Fibroblast of lung (primary cell): ENCODE measurements at regions not wholly inside any gene's neighbourhood (a gene's known extent, or its start where the extent isn't known, plus 50 kb on each side); places are given as distances from the start of the nearest gene placed in this dataset.

Source experiments
- DNase-seq, 2 donors: peaks; one replicate each; pipeline versions ENCODE4 v3.0.0 to v3.0.0-alpha.2; 2010; ENCODE audit warnings: low read depth in 2 of 2
- H2AFZ ChIP-seq: 2 replicates; pipeline ENCODE4 v1.5.1; 2012; ENCODE audit warnings: low read length, control low read depth, inconsistent platforms
- H3K27ac ChIP-seq: 2 replicates; pipeline ENCODE4 v1.5.1; 2011; ENCODE audit warnings: low read length, control low read depth; ENCODE audit not compliant: insufficient read depth
- H3K27me3 ChIP-seq: 2 replicates; pipeline ENCODE4 v1.5.1; 2011; ENCODE audit warnings: mild to moderate bottlenecking, low read length; ENCODE audit not compliant: control insufficient read depth, insufficient read depth
- H3K36me3 ChIP-seq: 2 replicates; pipeline ENCODE4 v1.5.1; 2011; ENCODE audit warnings: low read length; ENCODE audit not compliant: control insufficient read depth, insufficient read depth
- H3K4me1 ChIP-seq: 2 replicates; pipeline ENCODE4 v1.5.1; 2011; ENCODE audit warnings: low read length; ENCODE audit not compliant: control insufficient read depth, insufficient read depth; ENCODE audit errors: extremely low read depth
- H3K4me2 ChIP-seq: 2 replicates; pipeline ENCODE4 v1.5.1; 2011; ENCODE audit warnings: low read length, control low read depth; ENCODE audit not compliant: insufficient read depth; ENCODE audit errors: extremely low read depth
- H3K4me3 ChIP-seq, 4 experiments: fragments of 200-600 bp in 1 of 4; sonication (generic) in 1 of 4; replicated peaks in 1 of 4; 2 replicates each; pipeline ENCODE4 v1.5.1; 2011 to 2016; ENCODE audit warnings: low read length in 4 of 4, low read depth in 3 of 4, mild to moderate bottlenecking in 3 of 4, control low read depth in 2 of 4, inconsistent platforms in 1 of 4, mixed read lengths in 1 of 4; ENCODE audit not compliant: insufficient read depth in 1 of 4; ENCODE audit errors: control extremely low read depth in 1 of 4
- H3K79me2 ChIP-seq: 2 replicates; pipeline ENCODE4 v1.5.1; 2012; ENCODE audit warnings: mild to moderate bottlenecking, low read length, inconsistent platforms; ENCODE audit not compliant: control insufficient read depth, insufficient read depth
- H3K9ac ChIP-seq: 2 replicates; pipeline ENCODE4 v1.5.1; 2011; ENCODE audit warnings: mild to moderate bottlenecking, low read length, control low read depth; ENCODE audit not compliant: insufficient read depth
- H3K9me3 ChIP-seq: 2 replicates; pipeline ENCODE4 v1.5.1; 2012; ENCODE audit warnings: low read depth, low read length; ENCODE audit not compliant: control insufficient read depth, insufficient read depth
- H4K20me1 ChIP-seq: 2 replicates; pipeline ENCODE4 v1.5.1; 2011; ENCODE audit warnings: low read length; ENCODE audit not compliant: control insufficient read depth, insufficient read depth; ENCODE audit errors: extremely low read depth
- EZH2 ChIP-seq: IDR thresholded peaks from 2 replicates; pipeline ENCODE4 v1.5.1; 2012; ENCODE audit warnings: low read length, control low read depth, mild to moderate bottlenecking; ENCODE audit errors: missing control alignments
- TF ChIP-seq, protein P1 (sequence below), 2 donors: IDR thresholded peaks in 1 of 2; conservative IDR thresholded peaks in 1 of 2; 1 replicate in 1 of 2; 2 replicates in 1 of 2; pipeline ENCODE4 v1.5.1; 2011 to 2012; ENCODE audit warnings: low read length in 2 of 2, control low read depth in 1 of 2, inconsistent platforms in 1 of 2, low read depth in 1 of 2, mild to moderate bottlenecking in 1 of 2

- no peak overlapping the region for H3K9ac ChIP-seq
- no peak overlapping the region for H3K4me3 ChIP-seq
- no peaks in the 10 kb centered on the region for H3K4me1 ChIP-seq
- TF ChIP-seq, protein P1, sequence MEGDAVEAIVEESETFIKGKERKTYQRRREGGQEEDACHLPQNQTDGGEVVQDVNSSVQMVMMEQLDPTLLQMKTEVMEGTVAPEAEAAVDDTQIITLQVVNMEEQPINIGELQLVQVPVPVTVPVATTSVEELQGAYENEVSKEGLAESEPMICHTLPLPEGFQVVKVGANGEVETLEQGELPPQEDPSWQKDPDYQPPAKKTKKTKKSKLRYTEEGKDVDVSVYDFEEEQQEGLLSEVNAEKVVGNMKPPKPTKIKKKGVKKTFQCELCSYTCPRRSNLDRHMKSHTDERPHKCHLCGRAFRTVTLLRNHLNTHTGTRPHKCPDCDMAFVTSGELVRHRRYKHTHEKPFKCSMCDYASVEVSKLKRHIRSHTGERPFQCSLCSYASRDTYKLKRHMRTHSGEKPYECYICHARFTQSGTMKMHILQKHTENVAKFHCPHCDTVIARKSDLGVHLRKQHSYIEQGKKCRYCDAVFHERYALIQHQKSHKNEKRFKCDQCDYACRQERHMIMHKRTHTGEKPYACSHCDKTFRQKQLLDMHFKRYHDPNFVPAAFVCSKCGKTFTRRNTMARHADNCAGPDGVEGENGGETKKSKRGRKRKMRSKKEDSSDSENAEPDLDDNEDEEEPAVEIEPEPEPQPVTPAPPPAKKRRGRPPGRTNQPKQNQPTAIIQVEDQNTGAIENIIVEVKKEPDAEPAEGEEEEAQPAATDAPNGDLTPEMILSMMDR (conservative IDR thresholded peaks at IDR 0.05 in 1 of 2, IDR thresholded peaks at IDR 0.05 in 1 of 2; ENCODE audit: low read depth in 1 of 2, low read length in 2 of 2): no peak
- TF ChIP-seq EZH2: no peak
- no peaks in the 10 kb centered on the region for H3K79me2 ChIP-seq
- H3K27ac ChIP-seq: no peak overlapping the region
- no peak overlapping the region for H2AFZ ChIP-seq
- DNase-seq: no peak
- no peaks in the 10 kb centered on the region for H4K20me1 ChIP-seq
- H3K36me3 ChIP-seq: no peaks in the 10 kb centered on the region
- no peak overlapping the region for H3K4me2 ChIP-seq
- H3K27me3 ChIP-seq: no peaks in the 10 kb centered on the region
- no peaks in the 10 kb centered on the region for H3K9me3 ChIP-seq
Measured at GRCh38 chr1:213414911-213415310, 363.9 kb downstream of the RPS6KC1 start.

GRCh38 chr1:213415691-213416380 is 364.8 kb downstream of the RPS6KC1 start:
- Histone ChIP-seq H3K9me3 (no peaks in the 10 kb centered on the region), H2AFZ (no peak overlapping the region), H3K27ac (no peak overlapping the region), H3K4me3 (no peak overlapping the region), H3K4me2 (no peak overlapping the region), H4K20me1 (no peaks in the 10 kb centered on the region), H3K9ac (no peak overlapping the region), H3K79me2 (no peaks in the 10 kb centered on the region), H3K4me1 (no peaks in the 10 kb centered on the region), H3K27me3 (no peaks in the 10 kb centered on the region), H3K36me3 (no peaks in the 10 kb centered on the region)
- DNase-seq: peak in 1 of 2 donors; percentile 1
- TF ChIP-seq, protein P1 (conservative IDR thresholded peaks at IDR 0.05 in 1 of 2, IDR thresholded peaks at IDR 0.05 in 1 of 2; ENCODE audit: low read depth in 1 of 2, low read length in 2 of 2): no peak
- TF ChIP-seq EZH2: no peak

DNA sequence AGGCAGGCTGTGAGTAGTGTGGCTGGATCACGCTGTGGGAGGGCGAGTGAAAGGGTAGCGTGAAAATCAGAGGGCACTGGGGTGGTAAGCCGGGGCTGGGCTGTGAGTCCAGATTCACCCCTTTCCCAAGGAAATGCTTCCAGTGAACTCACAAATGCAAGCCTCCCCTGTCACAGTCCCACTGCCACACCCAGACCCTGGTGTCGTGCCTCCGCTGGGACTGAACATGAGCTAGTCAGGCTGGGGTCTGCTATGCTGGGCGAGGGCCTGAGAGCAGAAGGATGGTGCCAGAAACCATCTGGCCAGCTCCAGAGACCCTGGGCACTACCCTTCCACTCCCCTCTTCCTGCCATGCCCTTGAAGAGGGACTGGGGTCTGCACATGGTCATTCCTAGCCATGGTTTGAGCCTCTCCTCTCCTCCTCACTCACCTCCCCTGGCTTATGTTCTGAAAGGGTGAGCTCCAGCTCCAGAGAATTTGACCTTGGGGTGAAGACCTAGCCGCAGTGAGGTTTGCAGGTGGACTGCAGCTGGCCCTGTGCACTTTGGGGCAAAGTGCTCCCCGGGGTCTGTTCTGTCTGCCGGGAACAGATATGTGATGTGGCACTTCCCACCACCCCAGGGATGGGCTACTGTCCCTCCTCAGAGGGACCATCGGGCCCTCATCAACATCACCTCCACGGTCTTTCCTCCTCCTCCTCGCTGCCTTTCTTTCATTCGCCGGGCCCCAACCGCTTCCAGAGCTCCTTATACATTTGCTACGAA is 365.6 kb downstream of the RPS6KC1 start:
- Histone ChIP-seq H3K4me1 (no peaks in the 10 kb centered on the region), H3K4me3 (no peak overlapping the region), H3K9me3 (no peaks in the 10 kb centered on the region), H3K9ac (no peak overlapping the region), H4K20me1 (no peaks in the 10 kb centered on the region), H3K36me3 (no peaks in the 10 kb centered on the region), H3K4me2 (no peak overlapping the region), H3K79me2 (no peaks in the 10 kb centered on the region), H3K27ac (no peak overlapping the region), H2AFZ (no peak overlapping the region), H3K27me3 (no peaks in the 10 kb centered on the region)
- TF ChIP-seq, protein P1 (conservative IDR thresholded peaks at IDR 0.05 in 1 of 2, IDR thresholded peaks at IDR 0.05 in 1 of 2; ENCODE audit: low read depth in 1 of 2, low read length in 2 of 2): no peak
- TF ChIP-seq EZH2: no peak
- no peak for DNase-seq
